Spleen (tissue), 7 donors: ENCODE measurements at regions not wholly inside any gene's neighbourhood (a gene's known extent, or its start where the extent isn't known, plus 50 kb on each side); places are given as distances from the start of the nearest gene placed in this dataset.

Experiments used
- CTCF ChIP-seq, 11 experiments: fragments of 200-600 bp in 7 of 11; fragments of 450-650 bp in 4 of 11; sonication (generic) in 4 of 11; IDR thresholded peaks in 8 of 11; conservative IDR thresholded peaks in 3 of 11; 1 replicate in 7 of 11; 2 replicates in 4 of 11; pipeline versions ENCODE4 v1.4.0 to v1.8.0; 2016 to 2021; ENCODE audit warnings: antibody characterized with exemption in 11 of 11, inconsistent platforms in 4 of 11, mild to moderate bottlenecking in 1 of 11
- POLR2A ChIP-seq, 3 donors: fragments of 450-650 bp; IDR thresholded peaks; one replicate each; pipeline ENCODE4 v1.5.1; 2017; ENCODE audit warnings: antibody characterized with exemption in 3 of 3, mild to moderate bottlenecking in 1 of 3
- POLR2AphosphoS5 ChIP-seq, 3 donors: sonication (generic); formaldehyde crosslinking; IDR thresholded peaks; one replicate each; pipeline ENCODE4 v1.5.1; 2017; ENCODE audit warnings: antibody characterized with exemption in 3 of 3
- donor health status: DM: no; HTN: no; CAD: no; lungs with moderate emphysema.
- donor health status: DM: no; HTN: no; CAD: no.
- donor health status: DM: no; HTN: no; CAD: no.

DNA sequence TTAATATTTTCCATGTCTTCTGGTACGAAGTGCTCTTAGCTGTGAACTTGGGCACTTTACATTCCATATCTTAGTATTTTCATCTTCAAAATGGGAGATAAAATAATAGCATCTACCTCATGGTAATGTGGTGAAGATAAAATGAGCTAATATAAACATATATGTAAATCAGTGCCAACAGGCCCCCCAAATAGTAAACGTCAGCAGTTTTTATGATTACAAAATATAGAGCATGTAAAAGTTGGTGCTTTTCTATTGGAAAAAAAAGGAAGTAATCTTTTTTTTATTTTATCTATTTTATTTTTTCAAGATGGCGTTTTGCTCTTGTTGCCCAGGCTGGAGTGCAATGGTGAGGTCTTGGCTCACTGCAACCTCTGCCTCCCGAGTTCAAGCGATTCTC lies 291.1 kb upstream of the PRDM9 start:
- TF ChIP-seq POLR2A (IDR thresholded peaks at IDR 0.05) = no peak
- no peak for TF ChIP-seq CTCF (IDR thresholded peaks at IDR 0.05 in 8 of 11, conservative IDR thresholded peaks at IDR 0.05 in 3 of 11)
- TF ChIP-seq POLR2AphosphoS5 (IDR thresholded peaks at IDR 0.05) = no peak
